ENCODE measurements at regions not wholly inside any gene's neighbourhood (a gene's known extent, or its start where the extent isn't known, plus 50 kb on each side); places are given as distances from the start of the nearest gene placed in this dataset.
"Not testable (repeated sequence)": the region's sequence is repeated elsewhere in the genome, so short reads cannot be mapped to it uniquely, and the experiment has no call there.

DNA sequence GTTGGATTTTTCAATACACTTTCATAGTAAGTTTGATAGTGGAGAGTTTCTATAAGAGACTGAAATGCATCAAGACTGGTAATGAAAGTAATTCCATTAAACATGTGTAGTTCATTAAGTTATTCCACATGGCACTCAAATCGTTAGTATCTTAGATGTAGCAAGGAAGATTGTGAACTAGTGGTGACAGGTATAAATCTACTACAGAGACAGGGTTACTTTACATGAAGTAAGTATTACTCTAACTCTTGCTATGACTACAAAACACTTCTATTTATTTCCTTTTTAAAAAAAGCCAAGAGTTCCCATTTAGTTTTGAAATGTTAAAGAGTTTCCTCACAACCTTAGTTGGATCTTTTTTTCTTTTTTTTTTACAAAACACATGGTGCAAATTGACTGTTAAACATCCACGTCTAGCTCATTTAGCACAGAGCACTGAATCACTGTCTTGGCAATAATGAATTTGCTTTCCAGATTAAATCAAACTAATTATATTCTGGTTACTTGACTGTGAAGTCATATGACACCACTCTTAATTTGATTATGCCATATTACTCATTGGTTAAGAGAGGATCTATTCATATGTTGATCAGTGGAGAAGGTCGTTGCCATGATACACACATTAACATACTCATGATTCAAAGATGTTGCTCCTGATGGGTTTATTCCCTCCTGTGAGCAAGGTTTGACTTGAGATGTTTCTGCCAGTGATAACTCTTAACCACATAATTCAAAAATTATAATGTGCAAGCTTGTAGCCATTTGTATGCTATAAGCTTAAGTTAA is 644.8 kb downstream of the EFNA5 start:
- no peak for ATAC-seq
- Mint-ChIP-seq H3K27me3 (no peaks in the 10 kb centered on the region), H3K4me3 (no peak overlapping the region), H3K4me1 (no peaks in the 10 kb centered on the region), H3K36me3 (ENCODE audit: low read depth) (no peaks in the 10 kb centered on the region), H3K27ac (no peak overlapping the region)
- H3K9me3 ChIP-seq (ENCODE audit: control insufficient read depth, low read length, poor library complexity, severe bottlenecking) = no peaks in the 10 kb centered on the region
- no peak for DNase-seq

DNA sequence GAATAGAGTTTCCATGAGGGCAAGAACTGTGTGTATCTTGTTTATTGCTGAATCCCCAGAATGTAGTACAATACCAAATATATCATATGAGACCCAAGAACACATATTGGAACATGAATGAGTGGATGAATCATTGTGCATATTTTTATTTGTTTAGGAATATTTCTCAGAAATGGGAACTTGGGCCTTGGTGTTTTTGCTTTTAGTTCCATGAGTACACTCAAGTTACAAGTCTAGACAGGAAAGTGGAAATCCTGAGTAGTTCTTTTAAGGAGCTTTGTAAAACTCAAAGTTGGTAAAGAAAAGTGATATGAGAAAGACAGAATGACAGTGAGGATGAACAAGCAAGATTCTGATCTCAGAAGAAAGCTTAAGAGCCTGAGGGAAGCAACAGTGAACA is 647.0 kb downstream of the EFNA5 start:
- H3K9me3 ChIP-seq (ENCODE audit: control insufficient read depth, low read length, poor library complexity, severe bottlenecking) = no peaks in the 10 kb centered on the region
- no peaks in the 10 kb centered on the region for H3K36me3 Mint-ChIP-seq (ENCODE audit: low read depth)
- H3K4me1 Mint-ChIP-seq = no peaks in the 10 kb centered on the region
- H3K27ac Mint-ChIP-seq = no peak overlapping the region
- H3K4me3 Mint-ChIP-seq = no peak overlapping the region
- ATAC-seq (no peak), DNase-seq (no peak)
- H3K27me3 Mint-ChIP-seq = no peaks in the 10 kb centered on the region

DNA sequence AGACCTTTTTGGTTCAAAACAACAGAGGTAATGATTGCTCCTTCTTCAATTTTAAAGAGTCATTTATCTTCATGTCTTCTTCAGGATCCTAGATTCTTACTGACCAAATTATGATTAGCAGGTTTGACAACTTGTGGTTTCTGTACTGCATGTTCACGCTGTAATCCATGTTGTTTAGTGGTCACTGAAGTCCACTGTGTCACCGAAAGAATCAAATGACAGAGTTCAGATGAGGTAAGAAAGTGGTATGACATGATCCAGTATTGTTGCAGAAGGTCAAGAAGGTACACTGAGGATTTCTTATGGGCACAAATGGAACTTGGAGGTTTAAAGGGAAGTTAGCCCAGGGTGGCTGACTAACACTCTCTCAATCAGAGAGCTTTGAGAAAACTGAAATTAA is 649.2 kb downstream of the EFNA5 start:
- no peak for ATAC-seq
- H3K36me3 Mint-ChIP-seq (ENCODE audit: low read depth) = no peaks in the 10 kb centered on the region
- no peaks in the 10 kb centered on the region for H3K27me3 Mint-ChIP-seq
- no peaks in the 10 kb centered on the region for H3K4me1 Mint-ChIP-seq
- no peak overlapping the region for H3K27ac Mint-ChIP-seq
- no peaks in the 10 kb centered on the region for H3K9me3 ChIP-seq (ENCODE audit: control insufficient read depth, low read length, poor library complexity, severe bottlenecking)
- H3K4me3 Mint-ChIP-seq = no peak overlapping the region
- no peak for DNase-seq

DNA sequence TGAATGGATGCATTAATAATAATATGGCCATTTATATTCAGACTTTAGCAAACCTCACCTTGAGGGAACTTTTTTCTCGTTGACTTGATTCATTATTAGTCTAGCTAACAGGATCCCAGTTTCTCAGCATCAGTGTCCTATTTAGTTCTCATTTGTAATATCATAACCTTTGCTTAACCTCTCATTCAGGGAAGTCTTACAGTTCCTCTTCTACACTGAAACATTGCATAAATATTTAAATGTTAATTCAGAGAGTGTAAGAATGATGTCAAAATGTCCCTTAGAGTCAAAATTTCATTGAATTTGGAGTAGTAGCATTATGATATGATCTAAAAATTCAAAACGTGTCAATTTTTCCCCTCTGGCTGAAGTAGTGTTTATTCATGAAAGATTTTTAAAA is 650.1 kb downstream of the EFNA5 start:
- Mint-ChIP-seq H3K36me3 (ENCODE audit: low read depth) (no peaks in the 10 kb centered on the region), H3K27ac (no peak overlapping the region), H3K27me3 (no peaks in the 10 kb centered on the region), H3K4me1 (no peaks in the 10 kb centered on the region), H3K4me3 (no peak overlapping the region)
- no peaks in the 10 kb centered on the region for H3K9me3 ChIP-seq (ENCODE audit: control insufficient read depth, low read length, poor library complexity, severe bottlenecking)
- ATAC-seq (no peak), DNase-seq (no peak)

DNA sequence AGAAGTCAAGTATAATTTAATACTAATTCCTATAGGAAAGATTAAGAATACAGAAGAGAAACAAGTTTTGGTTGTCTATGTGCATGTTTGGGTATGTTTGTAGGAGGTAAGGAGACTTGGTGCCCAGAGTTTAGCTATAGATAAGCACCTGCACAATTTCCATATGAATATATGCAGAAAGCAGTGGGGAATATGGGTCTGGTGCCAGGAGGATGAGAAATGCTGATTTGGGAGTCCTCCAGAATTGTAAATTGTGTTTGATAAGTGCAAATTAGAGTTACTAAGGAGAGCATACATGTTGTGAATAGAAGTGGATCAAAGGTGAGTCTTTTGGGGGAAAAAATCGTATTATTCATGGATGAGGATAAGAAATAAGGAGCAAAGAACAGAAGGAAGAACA is 653.1 kb downstream of the EFNA5 start:
- Mint-ChIP-seq H3K4me3 (no peak overlapping the region), H3K27ac (no peak overlapping the region), H3K4me1 (no peaks in the 10 kb centered on the region), H3K27me3 (no peaks in the 10 kb centered on the region), H3K36me3 (ENCODE audit: low read depth) (no peaks in the 10 kb centered on the region)
- ATAC-seq (no peak), DNase-seq (no peak)
- no peaks in the 10 kb centered on the region for H3K9me3 ChIP-seq (ENCODE audit: control insufficient read depth, low read length, poor library complexity, severe bottlenecking)

DNA sequence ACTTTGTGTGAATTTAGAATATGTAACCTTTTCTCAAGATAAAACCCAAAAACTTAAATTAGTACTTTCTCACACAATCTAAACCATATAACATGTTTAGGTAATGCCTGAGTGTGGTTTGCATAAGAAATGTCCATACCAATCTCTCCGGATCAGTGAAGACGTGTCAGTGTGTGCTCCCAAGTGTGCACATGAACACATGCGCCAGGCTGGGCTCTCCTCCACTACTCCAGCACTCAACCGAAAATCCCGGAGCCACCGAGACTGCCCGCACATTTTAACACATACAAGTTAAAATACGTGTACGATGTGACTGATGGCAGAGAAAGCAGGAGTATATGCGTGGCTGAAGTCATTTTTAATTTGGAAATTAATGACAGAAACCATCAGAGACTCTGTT is 658.4 kb downstream of the EFNA5 start:
- Mint-ChIP-seq H3K27ac (no peak overlapping the region), H3K4me3 (no peak overlapping the region), H3K36me3 (ENCODE audit: low read depth) (no peaks in the 10 kb centered on the region), H3K27me3 (no peaks in the 10 kb centered on the region), H3K4me1 (no peaks in the 10 kb centered on the region)
- DNase-seq (no peak), ATAC-seq (no peak)
- H3K9me3 ChIP-seq (ENCODE audit: control insufficient read depth, low read length, poor library complexity, severe bottlenecking) = no peaks in the 10 kb centered on the region

DNA sequence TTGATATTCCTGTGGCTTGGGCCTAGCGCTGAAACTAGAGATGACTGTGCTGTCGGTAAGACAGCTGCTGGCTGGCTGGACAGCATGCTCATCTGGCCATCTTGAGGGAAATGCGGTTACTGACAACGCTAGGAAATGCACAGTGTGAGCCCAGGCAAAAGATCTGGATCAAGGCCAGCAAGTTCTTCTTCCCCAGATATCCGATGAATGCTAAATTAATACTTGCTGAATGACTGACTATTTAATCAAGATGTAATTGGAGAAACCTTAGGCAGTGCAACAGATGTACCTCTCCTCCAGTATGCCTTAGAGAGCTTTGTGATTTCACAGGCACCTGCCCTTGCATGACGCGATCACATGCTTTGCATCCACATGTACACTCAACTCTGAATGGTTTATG is 659.1 kb downstream of the EFNA5 start:
- ATAC-seq = no peak
- no peaks in the 10 kb centered on the region for H3K27me3 Mint-ChIP-seq
- H3K4me1 Mint-ChIP-seq = no peaks in the 10 kb centered on the region
- no peaks in the 10 kb centered on the region for H3K36me3 Mint-ChIP-seq (ENCODE audit: low read depth)
- H3K9me3 ChIP-seq (ENCODE audit: control insufficient read depth, low read length, poor library complexity, severe bottlenecking) = no peaks in the 10 kb centered on the region
- no peak overlapping the region for H3K27ac Mint-ChIP-seq
- no peak overlapping the region for H3K4me3 Mint-ChIP-seq
- no peak for DNase-seq

DNA sequence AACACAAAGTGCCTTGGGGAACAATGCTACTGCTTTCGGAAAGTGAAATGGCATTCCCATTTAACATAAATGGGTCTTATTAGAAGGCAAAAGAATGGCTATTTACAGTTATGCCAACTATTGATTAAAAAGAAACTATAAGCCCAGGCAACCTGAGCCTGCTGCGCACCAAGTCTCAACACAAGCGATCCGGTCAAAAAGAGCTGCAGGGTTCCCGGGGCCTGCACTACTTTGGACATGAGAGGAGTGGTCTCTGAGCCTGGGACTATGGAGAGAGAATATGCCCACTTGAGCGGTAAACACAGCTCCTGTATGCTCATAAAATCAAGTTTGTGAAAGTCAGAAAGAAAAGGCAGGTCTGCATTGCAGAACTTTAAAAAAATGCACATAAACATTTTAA is 660.7 kb downstream of the EFNA5 start:
- Mint-ChIP-seq H3K36me3 (ENCODE audit: low read depth) (no peaks in the 10 kb centered on the region), H3K27me3 (no peaks in the 10 kb centered on the region), H3K4me3 (no peak overlapping the region), H3K4me1 (no peaks in the 10 kb centered on the region), H3K27ac (no peak overlapping the region)
- H3K9me3 ChIP-seq (ENCODE audit: control insufficient read depth, low read length, poor library complexity, severe bottlenecking) = no peaks in the 10 kb centered on the region
- DNase-seq = no peak
- ATAC-seq = no peak

DNA sequence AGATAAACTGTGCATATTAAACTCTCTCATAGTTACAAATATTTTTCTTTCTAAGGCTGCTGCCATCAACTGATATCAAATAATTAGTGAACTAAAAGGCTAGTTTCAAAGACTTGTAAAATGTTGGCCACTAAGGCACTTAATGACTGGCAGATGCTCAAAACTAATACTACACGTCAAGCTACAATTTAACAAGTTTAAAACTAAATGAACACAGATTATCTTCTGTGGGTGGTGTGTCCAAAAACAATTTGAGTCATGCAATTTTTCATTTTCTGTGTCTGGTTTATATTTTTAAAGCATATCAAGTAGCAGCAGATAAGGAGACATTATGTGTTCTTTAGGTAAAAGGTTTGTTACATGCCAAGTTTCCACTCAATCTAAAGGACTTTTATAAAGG is 665.1 kb downstream of the EFNA5 start:
- ATAC-seq = no peak
- no peaks in the 10 kb centered on the region for H3K9me3 ChIP-seq (ENCODE audit: control insufficient read depth, low read length, poor library complexity, severe bottlenecking)
- H3K27ac Mint-ChIP-seq = no peak overlapping the region
- no peak overlapping the region for H3K4me3 Mint-ChIP-seq
- H3K36me3 Mint-ChIP-seq (ENCODE audit: low read depth) = no peaks in the 10 kb centered on the region
- no peaks in the 10 kb centered on the region for H3K4me1 Mint-ChIP-seq
- H3K27me3 Mint-ChIP-seq = no peaks in the 10 kb centered on the region
- DNase-seq = no peak

DNA sequence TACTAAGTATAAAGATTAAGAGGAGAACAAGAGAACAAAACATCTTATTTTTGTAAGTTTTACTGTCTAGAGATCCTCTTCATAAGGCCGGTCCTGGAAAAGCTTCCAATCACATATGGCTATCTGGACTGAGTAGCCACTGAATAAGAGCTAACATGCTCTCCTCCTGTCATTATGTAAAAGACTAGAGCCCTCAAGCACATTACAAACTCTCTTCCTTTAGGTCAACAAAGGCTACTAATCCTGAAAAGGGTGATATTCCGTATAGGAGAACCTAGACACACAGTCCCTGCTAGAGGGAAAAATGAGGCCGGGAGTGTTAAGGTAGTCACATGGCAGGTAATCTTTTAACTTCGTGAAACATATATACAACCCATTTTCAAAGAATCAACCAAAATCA is 665.6 kb downstream of the EFNA5 start:
- no peak overlapping the region for H3K4me3 Mint-ChIP-seq
- no peak for ATAC-seq
- H3K36me3 Mint-ChIP-seq (ENCODE audit: low read depth) = no peaks in the 10 kb centered on the region
- H3K27me3 Mint-ChIP-seq = no peaks in the 10 kb centered on the region
- no peaks in the 10 kb centered on the region for H3K4me1 Mint-ChIP-seq
- H3K9me3 ChIP-seq (ENCODE audit: control insufficient read depth, low read length, poor library complexity, severe bottlenecking) = no peaks in the 10 kb centered on the region
- H3K27ac Mint-ChIP-seq = no peak overlapping the region
- DNase-seq = no peak

DNA sequence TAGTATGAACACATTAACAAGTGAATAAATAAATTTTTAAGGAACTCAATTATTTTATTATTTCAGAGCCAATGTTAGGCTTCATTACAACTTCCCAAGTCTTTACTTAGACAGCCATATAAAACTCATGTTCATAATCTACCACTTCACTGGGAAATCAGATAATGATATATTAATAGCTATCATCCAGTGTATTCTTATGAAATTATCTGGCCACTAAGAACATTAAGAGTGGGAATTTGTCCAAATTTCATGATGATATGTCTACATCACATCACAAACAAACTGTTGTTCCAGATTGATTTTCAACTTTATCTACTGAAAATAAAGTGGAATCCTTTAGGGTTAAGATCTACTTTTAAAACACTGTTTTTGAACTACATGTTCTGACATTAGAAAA is 668.6 kb downstream of the EFNA5 start:
- Mint-ChIP-seq H3K36me3 (ENCODE audit: low read depth) (no peaks in the 10 kb centered on the region), H3K27me3 (no peaks in the 10 kb centered on the region), H3K27ac (no peak overlapping the region), H3K4me1 (no peaks in the 10 kb centered on the region), H3K4me3 (no peak overlapping the region)
- H3K9me3 ChIP-seq (ENCODE audit: control insufficient read depth, low read length, poor library complexity, severe bottlenecking) = no peaks in the 10 kb centered on the region
- ATAC-seq = no peak
- DNase-seq = no peak

DNA sequence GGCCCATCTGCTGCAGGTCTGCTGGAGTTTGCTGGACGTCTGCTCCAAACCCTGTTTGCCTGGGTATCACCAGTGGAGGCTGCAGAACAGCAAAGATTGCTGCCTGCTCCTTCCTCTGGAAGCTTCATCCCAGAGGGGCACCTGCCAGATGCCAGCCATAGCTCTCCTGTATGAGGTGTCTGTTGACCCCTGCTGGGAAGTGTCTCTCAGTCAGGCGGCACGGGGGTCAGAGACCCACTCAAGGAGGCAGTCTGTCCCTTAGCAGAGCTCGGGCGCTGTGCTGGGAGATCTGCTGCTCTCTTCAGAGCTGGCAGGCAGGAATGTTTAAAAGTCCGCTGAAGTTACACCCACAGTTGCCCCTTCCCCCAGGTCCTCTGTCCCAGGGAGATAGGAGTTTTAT is 671.2 kb downstream of the EFNA5 start:
- not testable (repeated sequence) for DNase-seq; H3K27me3 Mint-ChIP-seq; H3K4me1 Mint-ChIP-seq; H3K9me3 ChIP-seq (ENCODE audit: control insufficient read depth, low read length, poor library complexity, severe bottlenecking); H3K36me3 Mint-ChIP-seq (ENCODE audit: low read depth); H3K27ac Mint-ChIP-seq; H3K4me3 Mint-ChIP-seq; ATAC-seq

DNA sequence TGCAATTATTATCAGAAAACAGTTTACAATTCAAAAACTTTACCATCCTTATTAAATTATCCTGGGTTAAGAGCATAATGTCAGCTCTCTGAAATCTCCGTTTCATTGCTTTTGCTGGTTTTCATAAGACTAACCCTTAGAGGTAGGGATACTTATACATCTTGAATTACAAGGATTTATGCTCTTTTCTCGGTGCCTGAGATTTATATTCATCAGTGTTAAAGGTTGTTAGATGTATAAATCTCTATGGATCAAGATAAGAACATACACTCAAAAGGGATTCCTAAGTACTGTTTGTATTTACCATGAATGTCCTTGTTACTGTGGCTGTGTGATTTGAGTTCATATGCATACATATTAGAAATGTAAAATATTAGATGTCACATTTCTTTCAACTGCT is 684.7 kb downstream of the EFNA5 start:
- H3K4me3 Mint-ChIP-seq = no peak overlapping the region

DNA sequence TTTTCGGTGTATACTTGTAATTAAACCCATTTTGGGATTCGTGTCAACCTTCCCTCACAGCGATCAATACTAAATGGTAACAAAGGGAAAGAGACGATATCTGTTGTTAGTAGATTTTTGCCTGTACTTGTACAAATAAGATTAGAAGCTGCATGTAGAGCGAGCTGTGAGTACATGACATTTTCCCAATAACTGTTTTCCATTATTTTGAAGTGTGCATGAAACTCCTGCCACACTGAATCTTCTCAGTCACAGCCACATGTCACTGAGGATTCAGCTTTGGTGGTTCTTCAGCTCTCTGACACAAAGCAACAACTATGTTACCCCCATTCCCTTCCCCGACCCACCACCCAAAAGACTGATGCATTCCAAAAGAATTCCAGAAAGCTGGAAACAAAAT is 685.6 kb downstream of the EFNA5 start:
- DNase-seq (no peak), ATAC-seq (no peak)
- Mint-ChIP-seq H3K4me1 (no peaks in the 10 kb centered on the region), H3K27me3 (no peaks in the 10 kb centered on the region), H3K36me3 (ENCODE audit: low read depth) (no peaks in the 10 kb centered on the region), H3K27ac (no peak overlapping the region), H3K4me3 (no peak overlapping the region)
- H3K9me3 ChIP-seq (ENCODE audit: control insufficient read depth, low read length, poor library complexity, severe bottlenecking) = no peaks in the 10 kb centered on the region

More for the DNA sequence above, 684.7 kb downstream of the EFNA5 start:
- H3K9me3 ChIP-seq (ENCODE audit: control insufficient read depth, low read length, poor library complexity, severe bottlenecking) = no peaks in the 10 kb centered on the region
- DNase-seq = no peak
- ATAC-seq = no peak
- H3K4me1 Mint-ChIP-seq = no peaks in the 10 kb centered on the region
- H3K27me3 Mint-ChIP-seq = no peaks in the 10 kb centered on the region
- no peak overlapping the region for H3K27ac Mint-ChIP-seq
- no peaks in the 10 kb centered on the region for H3K36me3 Mint-ChIP-seq (ENCODE audit: low read depth)
